Hematopoietic multipotent progenitor cell (in vitro differentiated cells): ENCODE measurements at regions not wholly inside any gene's neighbourhood (a gene's known extent, or its start where the extent isn't known, plus 50 kb on each side); places are given as distances from the start of the nearest gene placed in this dataset.

Experiments
- DNase-seq, 3 donors: peaks; one replicate each; pipeline ENCODE4 v3.0.0-alpha.2; 2011 to 2015; ENCODE audit warnings: low read depth in 2 of 3, low spot score in 2 of 3

DNA sequence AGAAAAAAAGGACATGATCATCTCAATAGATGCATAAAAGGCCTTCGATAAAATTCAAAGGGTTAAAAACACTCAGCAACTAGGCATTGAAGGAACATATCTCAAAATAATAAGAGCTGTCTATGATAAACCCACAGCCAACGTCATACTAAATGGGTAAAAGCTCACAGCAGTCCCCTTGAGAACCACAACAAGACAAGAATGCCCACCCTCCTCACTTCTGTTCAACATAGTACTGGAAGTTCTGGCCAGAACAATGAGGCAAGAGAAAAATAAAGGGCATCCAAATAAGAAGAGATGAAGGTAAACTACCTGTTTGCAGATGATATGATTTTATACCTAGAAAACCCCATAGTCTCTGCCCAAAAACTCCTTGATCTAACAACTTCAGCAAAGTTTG, 619.7 kb upstream of the LMCD1 start:
- DNase-seq = no peak

DNA sequence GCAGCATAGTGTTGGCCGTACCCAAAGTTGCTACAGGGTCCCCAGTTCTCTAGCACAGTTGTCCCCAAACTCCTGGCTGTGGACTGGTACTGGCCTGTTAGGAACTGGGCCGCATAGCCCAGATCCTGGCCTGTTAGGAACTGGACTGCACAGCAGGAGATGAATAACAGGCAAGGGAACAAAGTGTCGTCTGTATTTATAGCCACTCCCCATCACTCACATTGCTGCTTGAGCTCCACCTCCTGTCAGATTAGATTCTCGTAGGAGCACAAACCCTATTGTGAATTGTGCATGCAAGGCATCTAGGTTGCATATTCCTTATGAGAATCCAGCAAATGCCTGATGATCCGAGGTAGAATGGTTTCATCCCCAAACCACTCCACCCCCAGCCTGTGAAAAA, 604.0 kb upstream of the LMCD1 start:
- no peak for DNase-seq

DNA sequence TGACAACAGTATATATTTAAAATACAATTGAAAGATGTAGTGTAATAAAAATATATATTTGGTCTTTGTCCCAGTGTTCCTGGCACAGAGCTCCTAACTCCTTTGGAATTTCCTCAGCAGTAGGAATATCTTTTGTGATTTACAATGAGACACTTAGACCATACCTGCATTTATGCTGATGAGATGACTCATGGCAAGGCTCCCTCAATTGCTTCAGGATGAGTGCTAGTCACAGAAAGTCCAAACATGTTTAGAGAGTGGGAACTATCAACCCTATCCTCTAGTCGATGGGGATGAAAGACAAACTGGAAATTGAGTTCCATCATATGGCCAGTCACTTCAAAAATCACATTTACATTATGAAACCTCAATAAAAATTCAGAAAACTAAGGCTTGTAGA, 588.3 kb upstream of the LMCD1 start:
- no peak for DNase-seq

DNA sequence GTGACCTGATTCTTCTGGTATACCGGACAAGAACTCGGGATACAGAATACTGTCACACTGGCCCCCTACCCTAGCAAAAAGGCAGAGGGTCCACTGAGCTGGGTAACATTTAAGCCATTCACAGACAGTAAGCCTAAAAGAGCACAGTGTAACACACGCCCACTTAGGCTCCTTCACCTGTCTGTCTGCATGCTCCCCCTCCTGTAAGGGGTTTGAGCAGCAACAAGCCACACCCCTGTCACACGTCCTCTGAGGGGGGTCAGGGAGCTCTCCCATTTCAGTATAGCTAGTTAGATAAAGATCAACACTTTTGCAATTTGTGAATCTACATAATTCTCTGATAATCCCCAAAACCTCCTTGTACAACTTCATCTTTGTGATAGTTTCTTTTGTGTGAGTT, 586.3 kb upstream of the LMCD1 start:
- no peak for DNase-seq

DNA sequence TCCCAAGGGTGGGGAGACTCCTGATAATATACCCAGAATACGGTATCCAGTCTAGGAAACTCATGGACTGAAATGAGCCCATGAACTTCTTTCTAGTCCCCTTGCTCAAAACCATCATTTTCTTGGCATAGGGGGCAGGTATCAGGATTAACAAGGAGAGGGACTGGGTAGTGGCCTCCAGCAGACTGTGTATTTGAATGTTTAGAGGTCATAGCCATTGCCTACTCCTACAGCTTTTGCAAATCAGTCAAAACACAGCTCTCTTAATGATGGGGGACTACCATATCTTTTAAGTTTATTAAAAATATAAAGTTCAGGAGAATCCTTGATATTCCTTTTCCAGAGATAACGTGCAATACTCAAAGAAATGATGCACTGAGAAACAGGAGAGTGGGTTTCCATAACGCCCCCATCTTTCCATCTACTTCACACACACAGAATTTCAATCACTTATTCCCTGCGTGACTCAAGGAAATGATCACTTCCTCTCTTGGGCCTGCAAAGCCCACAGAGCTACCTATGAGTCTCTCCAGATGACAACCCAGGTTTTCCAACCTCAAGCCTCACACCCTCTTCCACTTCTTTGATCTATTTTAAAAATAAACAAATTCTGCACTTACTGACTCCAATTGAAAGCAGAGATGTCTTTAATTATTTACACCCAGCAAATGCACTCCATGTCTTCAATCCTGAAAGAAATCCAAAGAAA, 584.0 kb upstream of the LMCD1 start:
- no peak for DNase-seq

DNA sequence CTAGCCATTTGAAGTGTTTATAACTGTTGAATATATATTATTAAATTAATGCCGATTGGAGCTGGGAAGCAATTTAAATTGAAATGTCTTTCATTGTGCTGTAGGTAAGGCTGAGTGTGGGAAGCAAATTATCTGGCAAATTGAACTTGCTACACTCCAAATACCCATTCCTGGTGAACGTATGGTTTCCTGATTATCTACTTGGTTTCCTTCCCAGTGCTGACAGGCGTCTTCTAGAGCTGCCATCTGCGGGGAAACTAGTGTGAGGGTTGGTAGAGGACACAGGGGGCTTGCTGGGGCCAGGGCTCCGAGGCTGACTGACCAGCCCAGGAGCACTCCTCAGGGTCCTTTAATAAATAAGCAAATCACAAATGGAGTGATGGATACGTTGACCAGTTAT, 581.4 kb upstream of the LMCD1 start:
- DNase-seq = no peak

DNA sequence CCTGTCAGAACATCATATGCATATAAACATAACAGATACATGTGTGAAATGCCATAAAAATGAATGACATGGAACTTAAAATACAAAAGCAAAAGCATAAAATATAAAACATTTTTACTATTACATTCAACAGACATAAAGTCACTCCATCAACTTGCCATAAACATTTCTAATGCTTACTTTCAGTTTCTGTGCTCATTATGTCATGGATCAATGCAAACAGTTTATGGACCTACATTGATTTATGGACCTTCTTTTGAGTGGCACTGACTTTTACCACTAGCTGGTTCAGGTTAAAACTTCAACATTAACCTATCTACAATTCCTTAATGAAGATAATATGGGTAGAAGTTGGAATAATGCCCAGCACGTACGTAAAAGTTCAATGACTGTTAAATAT, 577.4 kb upstream of the LMCD1 start:
- no peak for DNase-seq

DNA sequence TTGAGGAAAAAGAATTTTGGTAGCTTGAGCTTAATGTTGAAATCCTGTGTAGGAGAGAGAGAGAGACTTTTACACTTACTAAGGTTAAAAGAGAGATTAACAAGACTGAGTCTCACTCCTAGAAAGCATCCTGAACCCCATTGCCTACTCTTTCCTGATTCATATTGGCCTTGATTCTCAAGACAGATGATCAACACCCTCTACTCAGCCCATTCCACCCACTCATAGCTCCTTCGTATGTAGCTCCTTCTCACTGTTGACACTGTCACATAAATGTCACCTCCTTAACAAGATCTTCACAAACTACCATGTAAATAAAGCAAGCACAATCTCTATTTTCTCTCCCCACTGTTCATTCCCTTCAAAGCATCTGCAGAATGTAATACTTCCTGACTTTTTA, 574.6 kb upstream of the LMCD1 start:
- no peak for DNase-seq

DNA sequence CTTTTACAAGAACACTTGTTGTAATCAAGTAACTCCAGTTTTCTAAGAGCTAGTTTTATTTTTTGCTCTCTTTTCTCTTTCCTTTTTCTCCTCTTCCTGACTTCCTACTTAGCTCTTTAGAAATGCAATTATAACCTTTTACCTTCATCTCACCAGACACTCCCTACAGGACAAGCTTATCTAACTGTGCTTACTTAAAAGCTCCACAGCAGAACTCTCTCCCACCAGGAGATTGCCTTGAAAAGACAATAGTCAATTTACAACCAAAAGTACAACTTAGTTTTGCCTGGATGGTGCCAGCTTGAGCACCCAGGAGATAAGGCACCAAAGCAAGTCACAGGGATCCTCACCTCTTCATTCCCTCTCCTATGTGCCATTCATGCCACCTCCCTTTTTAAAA, 573.8 kb upstream of the LMCD1 start:
- no peak for DNase-seq

DNA sequence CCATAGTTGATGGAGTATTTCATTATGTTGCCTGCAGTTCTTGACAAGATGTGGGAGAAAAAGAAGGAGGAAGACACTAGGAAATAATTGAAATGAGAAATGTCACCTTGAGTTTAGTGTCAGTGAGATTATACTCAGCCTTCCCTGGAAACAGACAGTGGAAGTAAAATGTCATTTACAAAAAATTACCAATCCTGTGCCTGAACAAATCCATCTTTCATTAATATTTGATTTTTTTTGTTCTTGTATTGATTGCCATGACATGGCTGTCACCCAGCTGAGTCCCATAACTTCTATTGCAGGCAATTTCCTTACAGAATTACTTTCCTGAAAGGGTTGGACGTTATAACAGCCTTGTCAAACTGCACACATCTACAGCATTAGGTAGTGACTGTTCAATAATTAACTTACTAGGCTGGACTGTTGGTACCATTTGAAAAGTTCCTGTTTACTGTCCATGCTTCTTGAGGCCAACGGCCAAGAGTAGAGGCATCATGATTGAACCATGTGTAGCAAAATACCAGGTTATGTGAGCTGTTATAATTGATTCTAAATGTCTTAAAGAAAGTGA, 572.2 kb upstream of the LMCD1 start:
- DNase-seq = no peak

DNA sequence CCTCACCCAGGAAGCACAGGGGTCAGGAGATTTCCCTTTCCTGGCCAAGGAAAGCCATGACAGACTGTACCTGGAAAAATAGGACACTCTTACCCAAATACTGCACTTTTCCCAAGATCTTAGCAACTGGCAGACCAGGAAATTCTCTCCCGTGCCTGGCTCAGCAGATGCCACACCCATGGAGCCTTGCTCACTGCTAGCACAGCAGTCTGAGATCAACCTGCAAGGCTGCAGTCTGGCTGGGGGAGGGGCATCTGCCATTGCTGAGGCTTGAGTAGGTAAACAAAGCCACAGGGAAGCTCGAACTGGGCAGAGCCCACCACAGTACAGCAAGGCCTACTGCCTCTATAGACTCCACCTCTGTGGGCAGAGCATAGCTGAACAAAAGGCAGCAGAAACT, 567.3 kb upstream of the LMCD1 start:
- no peak for DNase-seq

DNA sequence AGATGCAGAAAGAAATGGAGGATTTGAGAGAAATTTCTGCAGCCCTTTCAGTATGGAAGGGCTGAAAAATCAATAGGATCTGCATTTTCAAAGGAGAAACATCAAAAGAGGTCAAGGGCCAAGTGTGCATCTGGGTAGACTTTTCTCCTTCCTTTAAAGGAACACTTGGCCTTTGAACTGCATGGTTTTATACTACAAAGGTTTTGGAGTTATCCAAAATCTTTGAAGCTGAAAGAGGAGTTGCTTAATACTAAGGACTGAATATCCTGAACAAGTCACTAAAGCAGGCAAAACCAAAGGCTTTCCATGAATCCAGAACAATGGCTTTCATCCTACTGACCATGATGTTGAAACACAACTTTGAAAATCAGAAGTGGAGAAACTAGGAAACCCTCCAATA, 553.7 kb upstream of the LMCD1 start:
- DNase-seq = no peak

DNA sequence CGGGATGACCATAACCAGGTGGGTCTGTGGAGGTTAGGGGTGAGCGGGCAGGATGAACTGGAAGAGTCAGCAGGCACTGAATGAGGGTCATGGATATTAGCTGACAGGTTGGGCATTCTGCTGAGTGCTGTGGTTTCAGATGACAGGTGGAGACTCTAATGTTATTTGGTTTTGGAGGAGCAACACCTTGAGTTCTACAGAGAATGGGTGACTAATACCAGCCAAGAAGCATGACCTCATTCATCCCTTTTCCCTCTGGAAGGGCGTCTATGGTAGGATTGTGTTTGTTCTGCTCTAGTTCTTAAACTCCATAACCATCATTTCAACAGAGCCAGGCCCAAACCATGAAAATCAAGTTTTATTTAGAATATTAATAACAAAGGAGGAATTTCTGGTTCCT, 550.7 kb upstream of the LMCD1 start:
- no peak for DNase-seq

DNA sequence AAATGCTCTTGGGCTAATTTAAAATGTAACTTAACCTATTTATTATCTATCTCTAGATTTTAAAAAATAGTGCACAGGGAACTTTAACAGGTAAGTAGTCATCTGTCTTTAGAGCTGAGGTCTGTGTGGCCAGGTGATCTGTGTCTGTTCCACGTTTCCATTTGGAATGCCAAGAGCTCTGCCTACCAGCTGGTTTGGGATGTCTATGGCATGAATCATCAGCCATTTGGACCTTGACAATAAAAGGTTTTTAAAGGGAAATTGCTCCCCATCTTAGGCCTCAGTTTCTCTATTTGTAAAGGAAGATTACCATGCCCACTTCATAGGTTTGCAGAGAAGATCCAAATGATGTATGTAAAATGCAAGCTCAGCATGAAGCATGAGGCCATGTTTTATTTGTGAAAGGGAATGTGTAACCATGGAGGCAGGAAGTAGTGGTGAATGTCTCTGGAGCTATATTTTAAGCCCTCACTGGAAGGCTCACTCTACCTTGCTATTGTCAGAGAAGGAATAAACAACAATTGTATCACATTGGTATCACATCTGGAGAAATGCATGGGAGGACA, 548.1 kb upstream of the LMCD1 start:
- DNase-seq = no peak

DNA sequence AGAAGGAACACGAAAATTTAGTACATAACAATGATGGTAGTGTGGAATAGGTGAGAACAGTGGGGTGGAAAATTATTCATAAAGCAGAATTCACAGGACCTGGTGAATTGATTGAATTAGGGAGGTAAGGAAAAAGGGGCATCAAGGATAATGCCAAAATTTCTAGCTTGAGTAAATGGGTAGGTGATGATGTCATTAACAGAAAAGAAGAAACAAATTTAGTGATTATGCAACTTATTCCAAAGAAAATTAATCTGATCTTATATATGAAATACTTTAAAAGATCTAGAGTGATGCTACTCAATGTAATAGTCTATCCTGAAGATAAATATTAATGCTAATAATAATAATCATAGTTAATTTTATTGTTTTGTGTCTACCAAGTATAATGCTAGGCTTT, 544.6 kb upstream of the LMCD1 start:
- DNase-seq = no peak

DNA sequence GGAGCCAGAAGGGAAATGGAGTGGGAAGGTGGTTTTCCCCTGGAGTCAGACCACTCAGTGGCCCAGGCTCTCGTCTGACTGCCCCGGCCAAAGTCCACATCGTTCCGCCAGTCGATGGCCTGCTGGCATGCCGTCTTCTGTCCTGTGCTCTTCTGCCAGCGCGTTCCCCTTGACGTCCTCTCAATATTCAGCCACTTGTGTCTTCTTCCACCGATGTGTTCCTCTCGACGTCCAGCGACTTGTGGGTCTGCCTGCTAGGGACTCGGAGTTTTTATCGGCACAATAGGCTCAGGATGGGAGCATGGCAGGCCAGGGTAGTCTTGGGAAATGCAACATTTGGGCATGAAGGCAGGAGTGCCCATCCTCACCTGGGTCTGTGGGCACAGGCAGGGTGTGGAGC, 542.5 kb upstream of the LMCD1 start:
- no peak for DNase-seq

DNA sequence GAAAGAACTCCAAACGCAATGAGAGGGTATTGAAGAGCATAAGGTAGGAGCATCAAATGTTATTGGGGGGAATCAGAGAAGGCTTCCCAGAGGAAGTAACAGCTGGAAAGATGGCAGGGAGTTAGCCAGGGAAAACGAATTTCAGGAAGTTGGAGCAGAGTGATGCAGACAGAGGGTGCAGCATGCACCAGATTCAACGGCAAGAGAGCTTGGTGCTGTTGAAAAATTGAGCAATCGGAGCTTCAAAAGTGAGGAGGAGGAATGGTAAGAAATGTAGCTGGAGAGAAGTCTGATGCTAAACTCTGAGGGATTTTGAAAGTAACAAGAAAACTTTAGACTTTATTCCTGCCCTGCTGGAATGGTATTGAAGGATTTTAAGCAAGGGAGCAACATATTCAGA, 541.0 kb upstream of the LMCD1 start:
- DNase-seq = no peak

DNA sequence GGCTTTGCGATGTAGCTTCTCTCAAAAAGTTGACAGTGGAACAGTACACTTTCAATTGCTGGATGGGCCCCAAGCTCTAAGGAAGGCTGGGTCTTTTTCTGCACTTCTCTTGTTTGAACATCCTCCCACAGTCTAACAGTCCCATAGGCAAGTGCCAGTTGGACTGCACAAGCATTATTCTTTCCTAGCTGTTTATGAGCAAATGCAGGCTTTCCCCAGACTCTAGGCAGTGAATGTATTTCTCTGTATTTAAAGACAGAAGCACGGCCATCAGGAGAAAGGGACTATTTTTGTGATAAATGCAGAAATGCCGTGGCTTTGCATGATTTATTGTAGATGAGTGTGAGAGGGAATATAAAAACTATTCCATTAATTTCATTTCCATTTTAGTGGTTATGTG, 539.3 kb upstream of the LMCD1 start:
- no peak for DNase-seq

DNA sequence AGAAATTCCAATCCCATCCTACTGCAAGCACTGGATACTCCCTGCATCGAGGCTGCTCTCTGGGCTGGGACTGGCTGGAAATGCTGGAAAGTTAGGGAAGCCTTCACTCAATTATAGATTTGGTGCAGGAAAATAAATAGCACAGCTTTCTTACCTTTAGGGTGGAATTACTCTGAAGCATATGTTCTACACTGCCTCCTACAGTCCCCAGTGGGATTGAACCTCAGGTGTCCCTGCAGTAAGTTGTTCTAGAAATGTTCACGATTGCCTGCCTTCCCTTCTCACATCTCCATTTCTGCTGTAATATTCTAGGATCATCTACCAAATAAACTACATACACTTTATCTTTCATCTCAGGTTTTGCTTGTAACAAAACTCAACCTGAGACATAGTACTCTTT, 536.7 kb upstream of the LMCD1 start:
- no peak for DNase-seq

DNA sequence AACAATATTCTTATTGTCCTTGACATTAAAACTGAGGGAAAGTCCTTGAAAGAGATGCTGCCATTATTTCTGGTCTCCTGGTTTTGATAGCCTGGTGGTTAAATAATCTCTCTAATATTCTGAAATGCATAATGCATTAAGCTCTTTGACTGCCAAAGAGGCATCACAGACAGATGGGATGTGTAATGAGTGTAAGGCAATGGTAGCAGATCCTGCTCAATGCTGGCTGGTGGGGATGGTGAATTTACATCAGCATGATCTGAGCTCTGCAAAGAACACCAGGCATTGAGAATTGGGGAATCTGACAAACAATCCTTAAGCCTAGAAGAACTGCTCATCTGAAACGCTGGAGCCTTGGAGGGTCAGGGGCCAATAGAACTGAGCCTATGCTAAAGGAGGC, 528.6 kb upstream of the LMCD1 start:
- DNase-seq = no peak

DNA sequence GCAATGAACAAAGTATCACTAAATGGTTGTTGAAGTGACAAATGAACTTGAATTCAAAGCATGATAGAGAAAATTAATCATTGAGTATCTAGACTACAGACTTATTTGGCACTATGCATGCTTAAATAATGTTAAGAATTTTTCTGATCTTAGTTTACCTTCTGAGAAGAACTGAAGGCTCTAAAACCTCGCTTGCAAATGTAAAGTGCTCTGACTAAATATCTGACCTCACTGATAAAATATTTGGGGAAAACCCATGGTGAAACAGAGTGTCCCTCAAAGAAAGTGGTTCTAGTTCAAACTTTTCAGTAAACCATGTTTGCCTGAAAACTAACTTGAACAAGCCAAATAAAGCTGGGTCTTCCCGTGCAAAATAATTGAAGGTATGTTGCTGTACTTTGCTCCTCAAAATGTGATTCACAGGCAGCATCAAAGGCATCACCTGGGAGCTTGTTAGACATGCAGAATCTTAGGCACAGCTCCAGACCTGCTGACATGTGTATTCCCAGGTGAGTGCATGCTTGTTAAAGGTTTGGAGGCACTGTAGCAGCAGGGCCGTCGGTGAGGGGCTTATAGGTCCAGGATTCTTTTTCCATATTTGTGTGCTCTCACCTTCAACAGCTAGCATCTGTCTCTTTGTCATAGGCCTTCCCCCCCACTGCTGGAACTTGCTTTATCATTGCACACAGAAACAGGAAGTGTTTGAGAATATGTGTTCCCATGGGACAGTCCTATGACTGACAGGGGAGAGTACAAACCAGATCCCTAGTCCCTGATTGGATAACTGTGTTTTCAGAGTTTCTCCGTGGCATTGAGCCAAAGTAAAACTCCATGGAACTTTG, 524.2 kb upstream of the LMCD1 start:
- peak in 1 of 3 donors; percentile 4 for DNase-seq

DNA sequence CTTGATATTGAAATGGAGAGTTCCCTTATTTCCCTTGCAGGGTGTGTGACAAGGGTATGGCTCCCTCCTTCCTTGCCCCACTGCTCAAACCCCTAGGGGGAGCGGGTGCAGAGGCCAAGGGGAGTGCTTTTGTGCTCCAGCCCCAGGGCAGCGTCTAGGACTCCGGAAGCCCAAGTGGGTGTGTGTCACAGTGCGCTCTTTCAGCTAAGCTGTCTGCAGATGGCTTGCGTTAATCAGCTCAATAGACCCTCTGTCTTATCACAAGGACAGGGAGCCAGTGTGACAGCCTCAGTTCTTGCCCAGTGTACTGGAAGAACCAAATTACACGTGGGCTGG, 523.6 kb upstream of the LMCD1 start:
- no peak for DNase-seq
